ENCODE measurements at regions not wholly inside any gene's neighbourhood (a gene's known extent, or its start where the extent isn't known, plus 50 kb on each side); places are given as distances from the start of the nearest gene placed in this dataset.

DNA sequence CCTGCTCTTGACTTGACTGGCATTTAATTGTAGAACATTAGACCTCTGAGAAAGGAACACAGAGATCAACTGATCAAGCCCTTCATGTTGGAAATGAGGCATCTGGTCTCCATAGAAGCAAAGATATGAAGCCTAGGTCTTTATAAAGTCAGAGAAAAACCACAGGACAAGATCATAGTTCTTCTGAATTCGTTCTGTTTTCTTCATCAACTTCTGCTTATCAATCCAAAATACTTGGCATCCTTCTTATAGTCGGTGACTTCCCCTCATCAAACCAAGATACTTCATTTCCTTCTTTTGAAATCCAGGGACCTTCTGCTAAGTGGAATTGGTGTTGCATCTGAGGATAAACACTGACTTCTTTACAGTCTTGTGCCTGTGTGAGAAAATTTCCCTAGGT is 77.1 kb upstream of the PRKCQ start:
- TF ChIP-seq L3MBTL2 (conservative IDR thresholded peaks at IDR 0.05) (no peak), TARDBP (IDR thresholded peaks at IDR 0.05) (no peak), SUZ12 (IDR thresholded peaks at IDR 0.05) (no peak)

Measured in HEK293T (cell line).